Fibroblast of lung (primary cell): ENCODE measurements at regions not wholly inside any gene's neighbourhood (a gene's known extent, or its start where the extent isn't known, plus 50 kb on each side); places are given as distances from the start of the nearest gene placed in this dataset.

Source experiments
- DNase-seq, 2 donors: peaks; one replicate each; pipeline versions ENCODE4 v3.0.0 to v3.0.0-alpha.2; 2010; ENCODE audit warnings: low read depth in 2 of 2
- H2AFZ ChIP-seq: 2 replicates; pipeline ENCODE4 v1.5.1; 2012; ENCODE audit warnings: low read length, control low read depth, inconsistent platforms
- H3K27ac ChIP-seq: 2 replicates; pipeline ENCODE4 v1.5.1; 2011; ENCODE audit warnings: low read length, control low read depth; ENCODE audit not compliant: insufficient read depth
- H3K27me3 ChIP-seq: 2 replicates; pipeline ENCODE4 v1.5.1; 2011; ENCODE audit warnings: mild to moderate bottlenecking, low read length; ENCODE audit not compliant: control insufficient read depth, insufficient read depth
- H3K36me3 ChIP-seq: 2 replicates; pipeline ENCODE4 v1.5.1; 2011; ENCODE audit warnings: low read length; ENCODE audit not compliant: control insufficient read depth, insufficient read depth
- H3K4me1 ChIP-seq: 2 replicates; pipeline ENCODE4 v1.5.1; 2011; ENCODE audit warnings: low read length; ENCODE audit not compliant: control insufficient read depth, insufficient read depth; ENCODE audit errors: extremely low read depth
- H3K4me2 ChIP-seq: 2 replicates; pipeline ENCODE4 v1.5.1; 2011; ENCODE audit warnings: low read length, control low read depth; ENCODE audit not compliant: insufficient read depth; ENCODE audit errors: extremely low read depth
- H3K4me3 ChIP-seq, 4 experiments: fragments of 200-600 bp in 1 of 4; sonication (generic) in 1 of 4; replicated peaks in 1 of 4; 2 replicates each; pipeline ENCODE4 v1.5.1; 2011 to 2016; ENCODE audit warnings: low read length in 4 of 4, low read depth in 3 of 4, mild to moderate bottlenecking in 3 of 4, control low read depth in 2 of 4, inconsistent platforms in 1 of 4, mixed read lengths in 1 of 4; ENCODE audit not compliant: insufficient read depth in 1 of 4; ENCODE audit errors: control extremely low read depth in 1 of 4
- H3K79me2 ChIP-seq: 2 replicates; pipeline ENCODE4 v1.5.1; 2012; ENCODE audit warnings: mild to moderate bottlenecking, low read length, inconsistent platforms; ENCODE audit not compliant: control insufficient read depth, insufficient read depth
- H3K9ac ChIP-seq: 2 replicates; pipeline ENCODE4 v1.5.1; 2011; ENCODE audit warnings: mild to moderate bottlenecking, low read length, control low read depth; ENCODE audit not compliant: insufficient read depth
- H3K9me3 ChIP-seq: 2 replicates; pipeline ENCODE4 v1.5.1; 2012; ENCODE audit warnings: low read depth, low read length; ENCODE audit not compliant: control insufficient read depth, insufficient read depth
- H4K20me1 ChIP-seq: 2 replicates; pipeline ENCODE4 v1.5.1; 2011; ENCODE audit warnings: low read length; ENCODE audit not compliant: control insufficient read depth, insufficient read depth; ENCODE audit errors: extremely low read depth
- EZH2 ChIP-seq: IDR thresholded peaks from 2 replicates; pipeline ENCODE4 v1.5.1; 2012; ENCODE audit warnings: low read length, control low read depth, mild to moderate bottlenecking; ENCODE audit errors: missing control alignments
- TF ChIP-seq, protein P1 (sequence below), 2 donors: IDR thresholded peaks in 1 of 2; conservative IDR thresholded peaks in 1 of 2; 1 replicate in 1 of 2; 2 replicates in 1 of 2; pipeline ENCODE4 v1.5.1; 2011 to 2012; ENCODE audit warnings: low read length in 2 of 2, control low read depth in 1 of 2, inconsistent platforms in 1 of 2, low read depth in 1 of 2, mild to moderate bottlenecking in 1 of 2

DNA sequence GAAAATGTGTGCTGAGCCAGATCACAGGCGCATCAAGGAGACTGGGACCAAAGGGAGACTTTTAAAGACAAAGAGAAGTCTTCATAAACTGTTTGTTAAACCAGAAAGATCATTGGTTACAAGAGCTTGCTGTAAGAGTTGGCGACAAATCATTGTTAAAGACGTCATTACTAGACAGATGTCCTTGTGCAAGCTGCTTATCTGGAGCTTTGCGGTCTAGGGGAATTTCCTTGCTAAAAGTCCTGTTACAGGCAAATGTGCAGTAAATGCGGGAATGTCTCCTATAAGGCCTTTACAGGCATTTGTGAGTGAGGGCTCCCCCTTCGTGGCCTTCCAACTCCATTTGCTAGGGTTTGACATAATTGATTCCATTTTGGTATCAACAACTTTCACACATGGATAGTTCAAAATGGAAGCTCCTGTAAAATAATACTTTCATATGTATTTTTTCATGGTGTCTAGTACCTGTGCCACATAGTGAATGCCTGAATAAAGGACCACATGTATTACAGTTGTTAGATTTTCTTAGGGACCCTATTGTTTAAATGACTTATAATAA lies 362.4 kb downstream of the UTRN start:
- H3K27ac ChIP-seq: no peak overlapping the region
- H2AFZ ChIP-seq: no peak overlapping the region
- H3K36me3 ChIP-seq: no peaks in the 10 kb centered on the region
- H3K27me3 ChIP-seq: no peaks in the 10 kb centered on the region
- no peaks in the 10 kb centered on the region for H4K20me1 ChIP-seq
- no peak overlapping the region for H3K4me3 ChIP-seq
- H3K9me3 ChIP-seq: no peaks in the 10 kb centered on the region
- no peaks in the 10 kb centered on the region for H3K79me2 ChIP-seq
- TF ChIP-seq, protein P1, sequence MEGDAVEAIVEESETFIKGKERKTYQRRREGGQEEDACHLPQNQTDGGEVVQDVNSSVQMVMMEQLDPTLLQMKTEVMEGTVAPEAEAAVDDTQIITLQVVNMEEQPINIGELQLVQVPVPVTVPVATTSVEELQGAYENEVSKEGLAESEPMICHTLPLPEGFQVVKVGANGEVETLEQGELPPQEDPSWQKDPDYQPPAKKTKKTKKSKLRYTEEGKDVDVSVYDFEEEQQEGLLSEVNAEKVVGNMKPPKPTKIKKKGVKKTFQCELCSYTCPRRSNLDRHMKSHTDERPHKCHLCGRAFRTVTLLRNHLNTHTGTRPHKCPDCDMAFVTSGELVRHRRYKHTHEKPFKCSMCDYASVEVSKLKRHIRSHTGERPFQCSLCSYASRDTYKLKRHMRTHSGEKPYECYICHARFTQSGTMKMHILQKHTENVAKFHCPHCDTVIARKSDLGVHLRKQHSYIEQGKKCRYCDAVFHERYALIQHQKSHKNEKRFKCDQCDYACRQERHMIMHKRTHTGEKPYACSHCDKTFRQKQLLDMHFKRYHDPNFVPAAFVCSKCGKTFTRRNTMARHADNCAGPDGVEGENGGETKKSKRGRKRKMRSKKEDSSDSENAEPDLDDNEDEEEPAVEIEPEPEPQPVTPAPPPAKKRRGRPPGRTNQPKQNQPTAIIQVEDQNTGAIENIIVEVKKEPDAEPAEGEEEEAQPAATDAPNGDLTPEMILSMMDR (conservative IDR thresholded peaks at IDR 0.05 in 1 of 2, IDR thresholded peaks at IDR 0.05 in 1 of 2; ENCODE audit: low read depth in 1 of 2, low read length in 2 of 2): no peak
- TF ChIP-seq EZH2: no peak
- no peak overlapping the region for H3K4me2 ChIP-seq
- no peaks in the 10 kb centered on the region for H3K4me1 ChIP-seq
- no peak overlapping the region for H3K9ac ChIP-seq
- peak; percentile 29 to 30 for DNase-seq

DNA sequence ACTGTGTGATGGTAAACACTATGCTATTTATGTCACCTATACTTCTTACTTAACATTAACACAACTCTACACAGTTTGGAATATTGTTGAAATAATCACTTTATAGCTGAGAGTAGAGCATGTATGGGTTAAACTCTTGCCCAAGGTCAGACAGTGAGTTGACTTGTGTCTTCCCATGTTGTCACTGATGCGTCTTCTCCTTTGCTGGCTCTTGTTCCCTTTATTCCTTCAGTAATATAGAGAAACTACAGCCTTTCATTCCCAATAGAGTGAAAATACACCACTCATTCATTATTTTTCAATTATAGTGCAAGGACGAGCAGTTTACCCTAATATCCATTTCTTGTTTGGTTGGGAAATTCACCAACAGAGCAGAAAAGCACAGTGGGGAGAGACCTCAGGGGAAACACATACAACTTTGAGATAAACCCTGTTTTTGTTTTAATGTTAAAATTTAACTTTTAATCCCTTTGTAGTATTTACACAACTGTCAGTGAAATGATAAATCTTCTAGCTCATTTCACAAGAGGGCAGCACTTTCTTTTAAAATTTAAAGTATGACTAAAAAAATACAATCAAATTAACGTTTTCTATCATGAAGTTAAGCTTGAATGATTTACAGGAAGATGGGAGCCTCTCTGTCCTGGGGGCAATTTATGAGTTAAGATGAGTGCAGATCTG lies 363.0 kb downstream of the UTRN start:
- no peak overlapping the region for H3K4me3 ChIP-seq
- H3K4me1 ChIP-seq: no peaks in the 10 kb centered on the region
- no peak overlapping the region for H3K4me2 ChIP-seq
- DNase-seq: no peak
- no peak overlapping the region for H3K27ac ChIP-seq
- no peaks in the 10 kb centered on the region for H3K36me3 ChIP-seq
- no peaks in the 10 kb centered on the region for H3K9me3 ChIP-seq
- TF ChIP-seq EZH2: no peak
- TF ChIP-seq, protein P1 (conservative IDR thresholded peaks at IDR 0.05 in 1 of 2, IDR thresholded peaks at IDR 0.05 in 1 of 2; ENCODE audit: low read depth in 1 of 2, low read length in 2 of 2): no peak
- no peaks in the 10 kb centered on the region for H3K79me2 ChIP-seq
- H3K27me3 ChIP-seq: no peaks in the 10 kb centered on the region
- H2AFZ ChIP-seq: no peak overlapping the region
- H4K20me1 ChIP-seq: no peaks in the 10 kb centered on the region
- no peak overlapping the region for H3K9ac ChIP-seq

DNA sequence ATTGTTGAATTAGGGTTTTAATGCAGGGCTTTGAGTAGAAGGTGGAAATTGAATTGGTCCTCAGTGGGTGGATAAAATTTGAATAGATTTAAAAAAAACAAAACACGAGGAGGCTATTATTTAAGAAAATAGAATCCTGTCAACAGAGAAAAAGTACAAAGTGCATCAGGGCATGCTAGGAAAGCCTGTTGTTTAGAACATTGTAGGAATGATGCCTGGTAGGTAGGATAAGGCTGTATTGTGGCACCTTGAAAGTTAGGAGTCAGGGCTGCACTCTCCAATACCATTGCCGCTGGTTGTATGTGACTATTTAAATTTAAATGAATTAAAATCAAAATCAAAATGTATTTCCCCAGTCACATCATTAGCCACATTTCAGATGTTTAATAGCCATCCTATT lies 363.9 kb downstream of the UTRN start:
- H2AFZ ChIP-seq: no peak overlapping the region
- no peaks in the 10 kb centered on the region for H3K79me2 ChIP-seq
- no peaks in the 10 kb centered on the region for H3K4me1 ChIP-seq
- H3K4me2 ChIP-seq: no peak overlapping the region
- no peaks in the 10 kb centered on the region for H3K27me3 ChIP-seq
- no peaks in the 10 kb centered on the region for H3K9me3 ChIP-seq
- H4K20me1 ChIP-seq: no peaks in the 10 kb centered on the region
- H3K9ac ChIP-seq: no peak overlapping the region
- H3K27ac ChIP-seq: no peak overlapping the region
- no peak for TF ChIP-seq EZH2
- TF ChIP-seq, protein P1 (conservative IDR thresholded peaks at IDR 0.05 in 1 of 2, IDR thresholded peaks at IDR 0.05 in 1 of 2; ENCODE audit: low read depth in 1 of 2, low read length in 2 of 2): no peak
- H3K4me3 ChIP-seq: no peak overlapping the region
- no peaks in the 10 kb centered on the region for H3K36me3 ChIP-seq
- DNase-seq: no peak
